HG03432 (cell line): ENCODE measurements at regions not wholly inside any gene's neighbourhood (a gene's known extent, or its start where the extent isn't known, plus 50 kb on each side); places are given as distances from the start of the nearest gene placed in this dataset.

Experiments used
- ATAC-seq: cut with Tn5 transposase; IDR thresholded peaks from one replicate; pipeline ENCODE4 v1.9.1; 2021; ENCODE audit warnings: mild to moderate bottlenecking, moderate library complexity; ENCODE audit not compliant: unreplicated experiment

DNA sequence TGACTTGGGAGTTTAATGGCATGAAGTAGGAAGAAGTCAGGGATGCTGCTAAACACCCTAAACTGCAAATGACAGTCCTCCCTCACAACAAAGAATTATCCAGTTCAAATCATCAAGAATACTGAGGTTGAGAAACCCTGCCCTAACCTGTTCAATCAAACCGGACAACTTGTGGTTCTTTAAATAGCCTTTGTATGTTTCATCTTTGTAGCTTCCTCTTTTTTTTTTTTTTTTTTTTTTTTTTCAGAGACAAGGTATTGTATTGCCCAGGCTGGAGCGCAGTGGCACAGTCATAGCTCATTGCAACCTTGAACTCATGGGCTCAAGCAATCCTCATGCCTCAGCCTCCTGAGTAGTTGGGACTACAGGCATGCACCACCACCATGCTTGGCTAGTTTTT, 52.5 kb upstream of the TTC29 start:
- peak; percentile 60 for ATAC-seq

DNA sequence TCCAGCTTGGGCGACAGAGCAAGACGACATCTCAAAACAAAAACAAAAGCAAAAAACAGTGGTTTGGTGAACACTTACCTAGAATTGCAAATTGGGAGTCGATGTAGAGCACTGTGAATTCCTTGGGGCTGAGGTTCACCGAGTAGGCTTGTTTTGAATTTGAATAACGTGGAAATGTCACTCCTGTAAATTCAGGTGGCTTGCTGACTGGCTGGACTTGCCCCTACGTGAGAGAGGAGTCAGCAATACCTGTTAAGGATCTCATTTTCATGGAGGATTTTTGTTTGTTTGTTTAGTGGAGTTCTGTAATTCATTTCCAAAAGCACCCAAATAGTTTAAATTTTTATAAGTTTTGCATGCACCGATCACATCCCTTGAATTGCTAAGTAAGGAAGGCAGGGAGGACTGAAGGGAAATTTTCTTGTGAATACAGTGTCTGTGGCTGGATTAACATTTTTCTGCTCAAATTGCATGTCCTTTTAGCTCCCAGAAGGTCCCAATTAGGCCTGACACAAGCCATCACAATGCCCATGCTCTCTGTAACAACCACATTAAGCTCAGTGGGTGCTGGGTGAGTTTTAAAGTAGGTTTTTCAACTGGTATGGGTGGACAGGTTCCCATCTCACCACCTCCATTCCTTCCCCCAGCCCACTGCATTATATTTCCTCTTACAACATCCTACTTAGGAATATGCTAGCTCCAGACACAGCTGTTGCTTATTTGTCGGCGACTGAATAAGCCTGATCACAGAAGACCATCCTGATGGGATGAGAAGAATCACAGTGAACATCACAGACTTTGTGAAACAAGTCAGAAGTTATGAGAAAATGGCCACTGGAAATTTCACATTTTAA, 58.5 kb upstream of the TTC29 start:
- no peak for ATAC-seq

DNA sequence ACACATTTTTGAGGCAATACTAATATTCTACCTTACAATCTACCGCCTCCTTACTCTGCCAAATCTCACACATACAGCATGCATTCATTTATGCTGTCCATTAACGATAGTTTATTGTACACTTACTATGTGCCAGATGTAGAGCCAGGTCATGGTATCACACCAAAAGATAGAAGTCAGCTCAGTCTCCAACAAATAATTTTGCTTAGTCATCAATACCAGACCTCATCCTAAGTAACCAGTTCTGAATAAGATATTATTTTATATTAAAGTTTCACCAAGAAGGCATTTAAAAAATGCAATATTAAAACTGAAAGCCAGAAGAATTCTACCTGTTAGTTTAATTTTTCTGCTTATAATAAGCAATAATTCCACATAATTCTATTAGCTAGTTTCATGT, 60.6 kb upstream of the TTC29 start:
- no peak for ATAC-seq

DNA sequence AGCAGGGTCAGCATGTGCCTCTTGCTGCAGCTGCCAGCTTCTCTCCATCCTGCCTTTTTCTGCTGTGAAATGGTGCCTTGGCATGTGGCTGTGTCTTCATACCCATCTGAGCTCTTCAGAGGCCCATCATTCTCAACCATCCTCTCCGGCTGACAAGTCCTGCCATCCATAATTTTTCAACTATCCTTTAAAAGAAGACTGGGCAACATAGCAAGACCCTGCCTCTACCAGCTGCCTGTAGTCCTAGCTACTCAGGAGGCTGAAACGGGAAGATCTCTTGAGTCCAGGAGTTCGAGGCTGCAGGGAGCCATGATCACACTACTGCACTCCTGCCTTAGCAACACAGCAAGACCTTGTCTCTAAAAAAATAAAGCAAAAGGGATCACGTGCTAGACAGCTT, 64.2 kb upstream of the TTC29 start:
- no peak for ATAC-seq

DNA sequence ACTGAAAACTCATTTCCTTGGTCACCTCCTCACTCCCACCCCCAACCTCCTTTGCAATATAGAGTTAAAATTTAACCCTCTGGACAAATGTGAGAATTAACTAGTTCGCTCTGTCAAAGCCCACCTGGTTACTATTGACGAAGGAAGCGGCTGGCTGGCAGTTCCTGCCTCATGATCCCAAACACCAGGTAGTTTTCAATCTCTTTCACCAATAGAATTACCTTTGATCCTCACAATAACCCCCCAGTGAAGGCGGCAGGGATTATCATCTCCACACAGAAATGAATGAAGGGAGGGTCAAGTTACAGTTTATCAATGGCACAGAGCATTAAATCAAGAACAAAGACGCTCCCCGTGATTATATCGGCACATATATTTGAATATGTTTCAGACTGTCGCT, 65.7 kb upstream of the TTC29 start:
- ATAC-seq: no peak

DNA sequence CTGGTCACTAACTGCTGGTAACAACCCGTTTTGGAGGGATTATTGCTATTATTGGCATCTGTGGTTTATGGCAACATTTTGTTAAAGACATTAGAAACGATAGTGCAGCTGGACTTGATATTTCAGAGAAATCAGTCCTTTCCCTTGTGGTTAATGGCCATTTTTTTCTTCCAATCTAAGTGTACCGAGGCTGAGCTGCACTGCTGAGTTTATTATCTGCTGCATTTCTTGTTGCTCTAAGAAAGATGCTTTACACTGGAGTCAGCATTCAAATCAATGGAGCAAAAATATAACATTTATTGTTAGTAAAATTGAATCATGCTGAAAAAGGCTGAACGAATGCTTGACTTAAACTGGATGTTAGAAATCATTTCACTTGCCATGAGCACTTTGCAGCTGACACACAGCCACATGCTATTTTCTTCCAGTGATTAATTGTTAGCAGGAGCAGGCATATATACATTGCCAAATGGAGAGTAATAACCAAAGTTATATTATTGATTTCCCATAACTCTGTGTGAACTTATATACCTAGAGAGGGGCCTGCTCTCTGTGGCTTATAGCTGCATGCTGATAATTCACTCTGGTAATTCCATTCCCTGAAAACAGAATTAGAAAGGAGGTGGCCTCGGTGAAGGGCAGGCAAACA, 66.5 kb upstream of the TTC29 start:
- no peak for ATAC-seq

DNA sequence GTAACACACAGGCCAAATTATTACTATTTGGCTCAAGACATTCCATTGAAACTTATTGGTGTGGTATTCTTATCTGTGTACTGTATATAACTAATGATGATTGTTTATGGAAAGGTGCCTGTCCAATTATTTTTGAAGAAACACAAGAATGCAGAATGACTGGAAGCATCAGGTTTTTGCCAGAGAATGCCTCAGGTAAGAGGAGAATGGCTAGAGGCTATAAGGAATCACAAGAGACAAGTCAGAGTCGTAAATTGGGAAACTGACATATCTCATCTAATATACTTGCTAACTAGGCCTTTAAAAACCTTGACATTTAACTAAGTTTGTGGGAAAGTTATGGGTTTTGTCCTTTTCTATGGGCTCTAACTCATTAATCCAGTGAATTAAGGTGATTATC, 69.3 kb upstream of the TTC29 start:
- no peak for ATAC-seq

DNA sequence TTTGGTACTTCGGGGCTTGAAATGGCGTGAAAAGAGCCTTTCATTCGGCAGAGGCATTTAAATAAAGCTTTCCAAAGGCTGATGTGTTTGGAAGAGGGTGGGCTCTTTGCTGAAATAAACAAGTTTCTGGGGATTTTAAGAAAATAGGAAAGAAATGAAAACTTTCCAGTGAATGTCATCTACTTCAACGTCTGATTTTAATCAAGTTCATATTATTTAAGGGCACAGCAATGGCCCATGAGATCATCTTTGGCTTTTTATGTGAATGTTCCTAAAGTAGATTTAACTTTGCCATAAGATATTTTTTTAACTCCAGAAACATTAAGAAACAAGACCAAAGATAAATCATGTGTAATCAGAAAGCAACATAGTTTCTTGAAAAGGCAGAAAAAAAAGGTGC, 69.8 kb upstream of the TTC29 start:
- ATAC-seq: no peak

DNA sequence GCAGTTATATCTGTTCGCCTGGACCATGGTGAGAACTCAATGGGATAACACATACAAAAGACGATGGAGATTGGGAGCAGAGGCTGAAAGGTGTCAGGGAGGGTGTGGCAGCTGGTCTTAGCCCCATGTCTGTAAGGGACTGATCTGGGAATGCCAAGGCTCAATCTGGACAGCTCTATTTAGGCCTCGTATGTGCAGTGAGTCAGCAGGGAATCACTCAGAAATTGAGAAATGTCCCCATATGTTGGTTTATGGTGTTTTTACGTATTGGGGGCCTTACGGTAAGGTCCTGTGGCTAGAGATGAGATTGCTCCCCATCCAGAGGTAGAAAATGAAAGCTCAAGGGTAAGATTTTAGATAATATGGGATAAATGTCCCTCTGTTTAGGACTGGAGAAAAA, 71.4 kb upstream of the TTC29 start:
- no peak for ATAC-seq

DNA sequence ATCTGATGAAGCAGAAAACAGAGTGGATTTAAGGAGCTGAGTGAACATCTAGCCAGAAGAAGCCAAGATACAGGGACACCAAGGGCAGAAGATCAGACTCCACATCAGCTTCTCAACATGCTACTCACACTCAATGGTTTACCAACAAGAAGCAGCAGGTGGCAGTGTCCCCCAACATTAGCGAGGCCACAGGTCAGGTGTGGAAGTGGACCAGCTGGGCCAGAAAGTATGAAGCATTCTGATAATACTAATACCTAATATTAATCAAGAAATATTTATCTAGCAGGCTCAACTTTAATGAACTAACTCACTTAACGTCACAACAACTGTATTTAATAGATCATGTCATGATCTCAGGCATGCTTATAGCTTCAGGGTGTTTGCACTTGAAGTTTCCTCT, 73.4 kb upstream of the TTC29 start:
- ATAC-seq: peak; percentile 90

DNA sequence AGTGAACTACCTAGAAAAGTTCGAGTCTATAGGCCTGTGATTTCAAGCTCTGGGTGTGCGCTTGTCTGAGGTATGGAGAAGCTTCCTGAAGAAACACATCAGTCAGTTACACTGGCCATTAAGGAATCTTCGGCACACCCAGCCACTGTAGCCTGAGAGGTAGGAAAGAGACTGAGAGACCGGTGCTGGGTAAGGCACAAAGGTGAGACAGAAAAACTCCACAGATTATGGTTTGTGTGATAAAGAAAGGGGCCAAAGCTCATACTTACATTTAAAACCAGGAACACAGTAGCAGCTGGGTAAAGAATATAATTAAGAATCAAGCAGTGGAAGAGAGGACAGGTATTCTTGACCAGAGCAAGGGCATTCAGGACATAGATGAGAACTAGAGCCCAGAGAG, 74.8 kb upstream of the TTC29 start:
- no peak for ATAC-seq

DNA sequence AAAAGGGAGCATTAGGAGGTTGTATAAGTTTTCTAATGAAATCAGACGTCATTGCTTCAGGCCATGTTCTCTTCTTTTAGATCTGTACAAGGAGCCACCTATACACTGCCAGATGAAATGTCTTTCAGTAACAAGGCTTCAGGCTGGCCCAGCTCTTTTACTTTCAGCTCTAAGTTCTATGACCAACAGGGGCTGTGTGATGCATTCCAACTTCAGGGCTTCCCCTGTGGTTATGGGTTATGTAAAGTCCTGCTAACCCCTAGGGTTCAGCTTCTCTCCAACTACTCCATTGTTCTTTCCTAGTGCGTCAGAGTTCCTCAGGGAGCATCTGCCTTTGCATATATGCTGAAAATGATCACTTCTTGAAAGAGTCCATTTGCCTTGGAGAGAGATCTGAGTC, 79.4 kb upstream of the TTC29 start:
- ATAC-seq: no peak

DNA sequence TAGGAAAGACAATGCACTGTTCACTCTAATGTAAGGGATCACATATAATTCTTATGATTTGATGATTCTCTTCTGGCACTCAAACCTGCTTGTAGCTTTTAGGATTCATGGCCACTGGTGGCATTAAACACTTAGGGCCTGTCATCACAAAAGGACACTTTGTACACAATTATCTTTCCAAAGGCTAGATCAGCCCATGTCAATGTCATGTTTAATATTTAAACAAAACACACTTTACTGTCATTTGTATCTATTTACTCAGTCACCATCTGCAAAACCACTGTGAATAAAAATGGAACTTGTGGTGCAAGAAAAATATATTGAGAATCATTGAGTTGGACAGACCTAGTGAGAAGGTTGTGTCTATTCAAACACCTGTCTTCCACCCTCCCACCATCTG, 83.6 kb upstream of the TTC29 start:
- no peak for ATAC-seq

DNA sequence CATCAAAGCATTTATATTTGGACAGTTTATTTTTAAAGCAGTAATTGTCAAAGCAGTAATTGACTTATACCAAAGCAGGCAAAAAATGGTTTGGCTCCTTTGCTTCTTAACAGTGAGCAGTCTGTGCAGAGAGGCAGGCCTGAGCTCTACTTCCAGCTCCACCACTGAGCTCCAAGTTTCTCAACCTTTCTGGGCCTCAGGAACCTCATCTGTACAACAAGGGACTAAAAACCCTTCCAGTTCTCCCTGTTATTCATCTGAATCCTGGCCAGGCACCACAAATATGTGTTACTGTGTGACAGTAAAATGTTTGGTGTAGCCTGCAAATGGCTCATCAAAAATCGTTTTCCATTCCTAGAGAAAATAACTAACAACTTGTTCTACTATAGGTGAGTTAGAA, 88.7 kb upstream of the TTC29 start:
- ATAC-seq: no peak

DNA sequence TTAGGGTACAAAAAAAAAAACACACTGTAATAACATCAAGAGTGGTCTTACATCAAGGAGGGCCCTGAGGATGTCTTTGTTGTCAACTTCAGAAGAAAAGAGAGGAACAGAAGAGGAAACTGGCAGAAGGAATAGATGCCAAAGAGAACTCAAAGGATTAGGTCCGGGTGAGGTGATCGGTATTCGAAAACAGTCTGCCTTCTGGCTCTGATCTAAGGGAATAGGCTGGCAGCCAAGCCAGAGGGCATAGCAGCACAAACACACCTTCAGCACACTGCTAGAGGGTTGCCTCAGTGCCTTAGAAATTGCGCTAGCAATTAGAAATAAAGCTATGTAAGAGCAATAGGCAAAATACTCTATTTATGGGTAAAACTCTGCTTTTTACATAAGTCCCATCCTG, 91.4 kb upstream of the TTC29 start:
- no peak for ATAC-seq

DNA sequence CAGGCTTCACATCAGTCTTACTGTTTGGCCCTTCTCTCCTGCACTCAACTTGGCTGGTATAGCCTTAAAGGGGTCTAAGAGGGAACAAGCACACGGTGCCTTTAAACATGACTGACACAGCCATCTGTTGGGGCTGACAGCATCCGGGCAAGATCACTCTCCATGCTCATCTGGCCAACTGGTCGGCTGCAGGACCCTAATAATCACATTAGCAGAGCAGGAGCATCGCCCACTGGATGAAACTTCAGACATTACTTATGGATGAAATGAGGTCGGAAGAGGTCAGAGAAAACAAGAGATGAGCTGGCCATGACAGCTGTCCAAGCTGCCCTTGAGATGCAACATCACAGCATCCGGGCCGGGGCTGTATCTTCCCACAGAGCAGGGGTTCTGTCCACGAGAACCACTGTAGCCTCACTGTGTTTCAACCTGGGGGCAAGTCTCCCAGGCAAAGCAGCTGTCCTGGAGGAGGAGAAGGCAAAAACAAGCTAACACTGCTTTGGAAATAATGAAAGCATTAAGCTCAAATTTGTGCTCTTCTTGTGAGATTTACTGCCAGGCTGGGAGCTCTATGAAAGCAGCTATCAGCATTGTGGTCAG, 94.4 kb upstream of the TTC29 start:
- ATAC-seq: no peak

DNA sequence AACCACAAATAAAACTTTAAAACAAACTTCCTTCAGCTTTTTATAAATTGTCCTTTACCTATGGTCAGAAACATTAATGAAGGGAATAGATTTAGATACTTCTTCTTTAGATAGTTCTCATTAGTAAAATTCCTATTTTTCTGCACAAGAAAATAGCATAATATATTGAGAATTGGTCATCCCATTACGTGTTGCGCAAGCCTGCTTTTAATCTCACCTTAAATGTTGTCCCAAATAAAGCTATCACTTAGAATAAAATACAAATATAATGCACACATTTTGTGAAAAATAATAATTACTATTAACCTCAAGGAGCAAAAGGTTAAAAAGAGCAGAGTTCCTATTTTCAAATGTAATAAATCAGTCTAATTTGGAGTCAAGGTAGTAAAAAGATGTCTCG, 95.2 kb upstream of the TTC29 start:
- no peak for ATAC-seq

DNA sequence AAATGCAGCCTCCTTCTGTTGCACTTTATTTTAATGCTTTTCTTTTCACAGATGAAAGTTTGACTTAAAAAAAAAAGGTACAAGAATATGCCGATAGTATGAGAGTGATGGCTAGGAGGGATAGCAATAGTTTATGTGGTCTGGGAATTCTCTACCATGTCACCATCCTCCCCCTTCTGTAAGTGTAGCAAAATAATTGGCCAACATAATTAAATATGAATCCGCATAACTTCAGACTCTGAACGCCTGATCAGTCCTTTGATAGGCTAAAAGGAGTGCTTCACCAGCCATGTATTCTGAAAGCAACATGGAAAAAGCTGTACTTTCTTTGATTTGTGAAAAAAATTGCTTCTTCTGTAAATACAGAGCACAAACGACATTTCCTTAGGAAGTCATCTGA, 95.7 kb upstream of the TTC29 start:
- ATAC-seq: no peak

DNA sequence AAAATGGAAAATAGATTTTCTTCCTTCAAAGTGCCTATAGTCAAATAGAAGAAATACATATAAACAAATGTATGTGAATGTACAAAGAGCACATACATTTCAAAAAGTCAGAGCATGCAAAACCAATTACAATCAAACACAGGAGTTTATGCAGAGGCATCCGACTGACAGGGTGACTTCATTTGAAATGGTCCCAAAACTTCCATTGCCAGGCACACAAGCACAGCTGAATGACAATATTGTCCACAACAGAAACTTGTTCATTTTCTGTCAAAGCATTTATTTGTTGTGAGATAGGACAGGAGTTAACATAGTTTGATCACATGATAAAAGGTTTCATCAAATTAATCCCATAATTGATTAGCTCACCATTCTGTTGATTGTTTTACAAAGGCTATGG, 96.4 kb upstream of the TTC29 start:
- no peak for ATAC-seq

DNA sequence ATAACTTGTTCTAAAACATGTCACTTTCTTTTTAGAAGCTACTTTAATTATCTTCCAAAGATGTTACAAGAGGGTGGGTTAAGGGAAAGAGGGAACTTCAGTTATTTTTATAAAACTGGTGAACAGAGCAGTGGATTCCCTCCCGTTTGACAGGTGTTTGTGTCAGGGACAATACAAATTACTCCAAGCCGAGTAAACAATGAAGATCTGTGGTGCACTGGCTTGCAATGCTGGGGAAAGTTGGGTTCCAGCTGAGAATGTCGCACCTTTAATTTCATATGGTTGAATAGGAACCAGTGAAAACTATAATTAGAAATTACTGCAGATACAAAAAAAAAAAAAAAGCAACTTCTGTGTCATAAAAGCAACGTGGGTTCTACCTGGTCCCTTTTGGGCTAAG, 98.6 kb upstream of the TTC29 start:
- ATAC-seq: no peak

DNA sequence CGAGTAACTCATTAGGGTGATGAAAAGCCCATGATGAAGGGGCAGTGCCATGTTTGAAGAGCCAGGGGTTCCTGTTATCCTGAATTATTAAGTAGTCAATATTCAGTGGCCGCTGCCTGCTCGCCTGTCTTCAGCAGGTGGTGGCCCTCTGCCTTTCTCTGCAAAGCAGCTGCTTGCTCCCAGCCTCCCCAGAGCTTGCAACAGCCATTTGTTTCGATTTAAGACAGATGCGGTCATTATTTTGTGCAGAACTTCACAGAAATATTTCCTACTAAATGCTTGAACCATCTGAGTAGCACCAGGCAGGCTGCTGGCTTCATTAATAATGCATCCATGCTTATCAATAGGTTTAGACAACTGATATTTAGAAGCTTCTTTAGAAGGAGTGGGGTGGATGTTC, 104.3 kb upstream of the TTC29 start:
- no peak for ATAC-seq

DNA sequence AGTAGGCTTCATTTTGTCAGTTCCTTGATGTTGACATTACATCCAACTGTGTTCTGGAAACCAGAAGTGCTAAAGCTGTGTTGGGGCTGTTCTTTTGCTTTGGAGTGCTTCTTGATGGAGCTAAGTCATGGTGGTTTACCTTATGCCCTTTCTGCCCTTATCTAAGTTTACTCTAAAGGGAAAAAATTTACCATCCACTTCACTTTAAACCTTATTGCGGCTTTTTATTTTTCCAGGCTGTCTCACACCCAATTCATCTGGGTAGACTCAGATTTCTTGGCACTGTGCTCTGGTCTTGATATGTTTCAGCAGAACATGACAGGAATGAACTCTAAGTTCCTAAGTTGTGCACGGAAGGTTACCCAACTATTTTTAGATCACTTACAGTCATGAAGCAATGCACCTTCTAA, 104.7 kb upstream of the TTC29 start:
- ATAC-seq: no peak
